Caki2 (cell line): ENCODE measurements at regions not wholly inside any gene's neighbourhood (a gene's known extent, or its start where the extent isn't known, plus 50 kb on each side); places are given as distances from the start of the nearest gene placed in this dataset.
"Not testable (repeated sequence)": the region's sequence is repeated elsewhere in the genome, so short reads cannot be mapped to it uniquely, and the experiment has no call there.

Experiments
- DNase-seq: peaks from one replicate; pipeline ENCODE4 v3.0.0-alpha.2; 2015; ENCODE audit warnings: low read depth
- in situ Hi-C: cut with HindIII; loops from 2 replicates; pipeline ENCODE4 v1.10.0; 2016; ENCODE audit warnings: low sequenced_read_pairs, low pct_unique_long_range_greater_than_20kb, mixed read lengths

GRCh38 chr5:61215996-61216395, 53.7 kb upstream of the SMIM15 start:
- DNase-seq = no peak
- in situ Hi-C loops = no loop called here

GRCh38 chr5:61216741-61217140, 54.5 kb upstream of the SMIM15 start:
- DNase-seq = no peak
- in situ Hi-C loops = no loop called here

DNA sequence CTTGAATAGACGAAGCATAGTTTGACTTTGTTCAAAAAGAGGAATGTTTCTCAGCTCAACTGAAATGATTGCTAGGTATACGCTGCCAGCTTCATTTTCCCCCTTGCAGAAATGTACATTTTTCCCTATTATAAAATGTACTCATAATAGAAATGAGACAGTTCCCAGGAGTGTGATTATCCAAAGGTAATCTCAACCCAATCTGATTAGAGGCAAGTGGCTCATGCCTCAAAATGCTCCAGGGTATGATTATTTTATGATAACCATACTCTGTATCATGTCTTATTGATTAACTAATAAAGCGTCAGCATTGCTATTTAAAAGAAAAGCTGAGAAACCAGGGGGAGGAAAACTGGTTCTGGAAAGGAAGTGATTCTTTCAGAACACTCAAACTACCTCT, 54.9 kb upstream of the SMIM15 start:
- in situ Hi-C loops = no loop called here

GRCh38 chr5:61228229-61228628, 66.0 kb upstream of the SMIM15 start:
- in situ Hi-C loops = no loop called here
- DNase-seq = no peak

More for the DNA sequence above, 54.9 kb upstream of the SMIM15 start:
- DNase-seq = no peak

DNA sequence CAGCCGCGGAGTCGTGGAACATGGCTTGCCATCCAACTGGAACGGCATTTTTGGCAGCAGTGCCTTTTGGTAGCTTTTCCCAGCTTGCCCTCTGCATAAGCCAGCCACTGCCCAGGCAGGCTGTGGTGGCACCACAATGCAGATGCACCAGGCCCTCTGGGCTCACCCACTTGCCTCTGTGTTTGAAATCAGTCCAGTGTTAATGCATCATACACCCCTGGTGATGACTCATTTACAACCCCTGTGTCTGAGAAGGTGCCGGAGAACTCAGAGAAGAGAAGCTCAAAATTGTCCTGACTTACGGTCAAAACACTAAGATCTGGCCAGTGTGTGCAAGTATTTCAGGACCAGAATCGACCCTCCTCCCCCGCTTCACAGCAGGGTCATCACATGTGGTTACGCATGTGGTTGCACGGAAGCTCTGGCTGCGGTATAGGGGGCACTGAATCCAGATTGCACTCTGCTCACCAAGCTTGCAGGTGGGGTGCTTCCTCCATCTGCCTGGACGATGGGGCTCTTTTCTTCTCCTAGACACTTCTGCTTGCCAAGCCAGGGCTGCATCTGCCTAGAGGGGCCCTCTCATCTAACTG, 66.5 kb upstream of the SMIM15 start:
- in situ Hi-C loops = no loop called here
- DNase-seq = no peak

DNA sequence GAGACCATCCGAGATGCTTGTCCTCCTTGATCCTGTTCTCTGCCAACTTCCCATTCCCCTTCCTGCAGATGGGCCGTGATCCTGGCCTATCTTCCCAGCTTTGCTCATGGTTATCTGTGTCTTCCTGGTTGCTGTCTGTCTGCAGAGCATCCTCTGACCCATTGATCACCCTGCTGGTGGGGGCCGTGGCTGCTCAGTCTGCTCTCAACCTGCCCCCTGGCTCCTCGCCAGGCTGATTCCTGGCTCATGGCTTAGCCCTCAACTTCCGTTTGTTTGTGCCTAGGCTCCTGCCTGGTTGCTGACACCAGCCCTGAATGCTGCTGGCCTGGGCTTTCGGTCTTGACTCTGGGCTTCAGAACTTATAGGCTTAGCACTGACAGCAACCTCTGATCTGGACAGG, 67.1 kb upstream of the SMIM15 start:
- in situ Hi-C loops = no loop called here
- no peak for DNase-seq

GRCh38 chr5:61230492-61230891, 68.2 kb upstream of the SMIM15 start:
- in situ Hi-C loops = no loop called here
- DNase-seq = no peak

DNA sequence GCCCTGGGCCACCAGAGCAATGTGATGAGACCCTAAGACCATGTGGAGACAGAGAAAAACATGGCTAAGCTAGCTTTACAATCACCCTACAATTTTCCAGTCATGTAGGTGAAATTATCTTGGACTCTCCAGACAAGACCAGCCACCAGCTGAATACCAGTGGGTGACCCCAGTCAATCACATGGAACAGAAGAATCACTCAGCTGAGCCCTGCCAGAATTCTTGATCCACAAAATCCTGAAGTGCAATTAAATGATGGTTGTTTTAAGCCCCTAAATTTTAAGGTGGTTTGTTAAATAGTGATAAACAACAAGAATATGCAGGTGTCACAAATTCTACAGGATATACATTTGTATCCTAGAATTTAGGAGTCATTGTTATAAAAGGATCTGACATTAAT, 69.5 kb upstream of the SMIM15 start:
- no peak for DNase-seq
- in situ Hi-C loops = no loop called here

GRCh38 chr5:61232490-61233050, 70.3 kb upstream of the SMIM15 start:
- in situ Hi-C loops = no loop called here
- DNase-seq = no peak

GRCh38 chr5:61234019-61234418, 71.8 kb upstream of the SMIM15 start:
- in situ Hi-C loops = no loop called here
- no peak for DNase-seq

DNA sequence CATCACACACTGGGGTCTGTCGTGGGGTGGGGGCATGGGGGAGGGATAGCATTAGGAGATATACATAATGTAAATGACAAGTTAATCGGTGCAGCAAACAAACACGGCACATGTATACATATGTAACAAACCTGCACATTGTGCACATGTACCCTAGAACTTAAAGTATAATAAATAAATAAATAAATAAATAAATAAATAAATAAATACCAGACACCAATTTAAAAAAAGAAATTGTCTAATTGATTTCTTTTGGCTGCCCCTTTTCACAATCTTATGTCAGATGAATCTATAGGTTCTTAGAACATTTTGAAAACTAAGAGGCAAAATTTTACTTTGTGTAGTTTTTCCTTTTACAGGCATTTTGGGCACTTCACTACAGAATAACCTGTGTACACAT, 74.4 kb upstream of the SMIM15 start:
- DNase-seq, in situ Hi-C loops: not testable (repeated sequence)

DNA sequence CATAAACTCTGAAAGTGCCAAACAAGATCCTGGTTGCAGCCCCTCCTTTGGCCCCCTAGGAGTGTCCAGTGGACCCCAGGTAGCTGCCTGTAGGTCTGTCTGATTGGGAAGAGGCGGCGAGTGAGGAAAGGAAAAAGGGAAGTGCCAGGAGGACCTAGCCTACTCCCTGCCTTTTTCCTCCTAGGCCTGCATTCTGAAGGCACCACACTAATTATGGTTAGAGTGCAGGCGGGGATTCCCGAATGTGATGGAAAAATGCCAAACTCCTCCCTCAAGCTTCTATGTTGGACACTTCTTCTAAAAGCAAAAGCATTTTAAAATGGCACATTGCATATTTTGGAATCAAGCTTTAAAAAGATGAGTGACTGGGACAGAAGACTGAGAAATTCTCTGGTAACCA, 83.2 kb upstream of the SMIM15 start:
- in situ Hi-C loops = no loop called here
- DNase-seq = no peak

DNA sequence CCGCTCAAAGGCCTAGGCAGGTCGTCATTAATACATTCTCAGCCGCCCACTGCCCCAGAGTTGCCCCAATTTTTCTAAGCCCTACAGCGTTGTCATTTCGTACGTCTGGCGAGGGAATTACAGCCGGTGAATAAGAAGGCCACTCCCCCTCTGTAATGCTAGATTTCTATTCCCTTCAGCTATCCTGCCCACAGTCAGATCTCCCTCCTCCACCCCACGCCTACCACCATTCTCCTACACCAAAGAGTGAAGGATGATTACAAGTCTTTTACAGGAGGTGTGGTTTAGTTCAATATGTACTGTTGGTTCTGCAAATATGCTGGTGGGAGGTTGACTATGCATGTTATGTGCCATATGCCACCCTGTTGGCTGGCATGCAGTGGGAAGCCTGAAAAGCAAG, 83.7 kb upstream of the SMIM15 start:
- DNase-seq = no peak
- in situ Hi-C loops = no loop called here

- in situ Hi-C loops = no loop called here
- no peak for DNase-seq
Measured at GRCh38 chr5:61246768-61247307, 84.6 kb upstream of the SMIM15 start.

DNA sequence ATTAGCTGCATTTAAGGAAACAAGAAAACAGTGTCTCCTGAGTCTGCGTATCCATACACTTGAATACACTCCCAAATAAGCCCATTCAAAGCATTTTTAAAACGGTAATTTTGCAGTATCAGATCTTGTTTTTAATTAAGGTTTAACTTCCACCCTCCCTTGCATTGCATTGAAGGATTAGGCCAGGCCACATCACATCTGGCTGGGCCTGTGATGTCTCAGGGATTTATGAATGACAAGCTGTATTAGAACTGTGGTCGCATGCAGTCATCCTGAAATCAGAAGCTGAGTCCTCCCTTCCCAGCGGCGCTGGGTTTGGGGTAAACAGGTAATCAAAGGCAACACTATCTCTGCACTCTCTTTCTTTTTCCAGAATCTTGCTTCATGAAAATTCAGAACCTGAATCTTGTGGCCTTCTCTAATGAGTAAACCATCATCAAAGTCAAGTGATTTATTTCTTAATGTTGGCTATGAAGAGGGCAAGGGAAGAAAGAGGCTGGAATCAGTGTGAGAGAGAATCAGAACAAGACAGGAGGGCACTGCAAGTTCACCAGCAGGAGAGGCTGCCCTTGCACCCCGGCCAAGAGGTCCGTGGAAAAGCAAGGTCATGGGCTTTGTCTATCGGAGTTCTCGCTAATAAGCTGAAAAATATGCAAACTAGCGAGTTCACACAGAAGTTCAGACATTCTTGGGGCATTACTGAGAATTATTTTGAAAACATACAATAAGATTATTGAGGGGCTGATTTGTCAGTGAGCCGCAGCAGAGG, 80.0 kb upstream of the ZSWIM6 start:
- DNase-seq = no peak
- in situ Hi-C loops = no loop called here

GRCh38 chr5:61252643-61252925, 79.5 kb upstream of the ZSWIM6 start:
- in situ Hi-C loops = no loop called here
- DNase-seq = no peak

DNA sequence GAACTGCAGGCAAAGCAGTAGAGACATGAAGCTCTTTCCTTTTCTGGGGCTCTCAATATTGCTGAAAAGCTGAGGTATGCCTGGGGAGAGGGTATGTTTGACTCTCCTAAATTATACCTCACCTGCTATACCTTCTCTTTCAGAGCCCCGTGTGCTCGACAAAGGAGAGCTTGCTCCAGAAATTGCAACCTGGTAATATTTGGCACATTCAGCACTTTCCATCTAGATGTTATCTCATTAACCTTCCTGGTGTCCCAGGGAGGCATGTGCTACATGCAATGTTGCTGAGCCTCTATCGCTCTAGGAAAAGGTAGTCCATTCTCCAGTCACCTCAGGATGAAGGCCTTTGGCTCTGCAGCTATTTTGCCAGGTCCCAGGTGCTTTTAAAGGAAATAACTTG, 78.5 kb upstream of the ZSWIM6 start:
- in situ Hi-C loops = no loop called here
- DNase-seq = no peak

- in situ Hi-C loops = no loop called here
- no peak for DNase-seq
Measured at GRCh38 chr5:61254969-61255555, 77.0 kb upstream of the ZSWIM6 start.

DNA sequence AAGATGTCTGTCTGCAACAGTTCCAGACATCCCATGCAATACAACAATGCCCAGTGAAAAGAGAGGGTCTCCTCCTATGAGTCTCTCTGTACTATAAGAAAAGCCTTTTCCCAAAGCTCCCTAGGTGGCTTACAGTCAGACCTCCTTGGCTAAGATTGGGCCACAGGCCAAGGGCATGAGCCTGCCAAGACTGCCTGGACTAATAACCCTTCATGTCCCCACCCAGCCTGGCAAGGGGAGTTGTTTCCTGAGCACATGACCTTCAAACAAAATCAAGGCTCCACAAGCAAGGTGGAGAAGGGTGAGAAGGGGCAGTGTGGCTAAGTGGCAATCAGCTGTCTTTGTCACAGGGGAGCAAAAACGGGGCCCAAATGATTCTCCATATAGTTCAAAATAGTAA, 75.6 kb upstream of the ZSWIM6 start:
- no peak for DNase-seq
- in situ Hi-C loops = no loop called here
